ENCODE measurements at regions not wholly inside any gene's neighbourhood (a gene's known extent, or its start where the extent isn't known, plus 50 kb on each side); places are given as distances from the start of the nearest gene placed in this dataset.

DNA sequence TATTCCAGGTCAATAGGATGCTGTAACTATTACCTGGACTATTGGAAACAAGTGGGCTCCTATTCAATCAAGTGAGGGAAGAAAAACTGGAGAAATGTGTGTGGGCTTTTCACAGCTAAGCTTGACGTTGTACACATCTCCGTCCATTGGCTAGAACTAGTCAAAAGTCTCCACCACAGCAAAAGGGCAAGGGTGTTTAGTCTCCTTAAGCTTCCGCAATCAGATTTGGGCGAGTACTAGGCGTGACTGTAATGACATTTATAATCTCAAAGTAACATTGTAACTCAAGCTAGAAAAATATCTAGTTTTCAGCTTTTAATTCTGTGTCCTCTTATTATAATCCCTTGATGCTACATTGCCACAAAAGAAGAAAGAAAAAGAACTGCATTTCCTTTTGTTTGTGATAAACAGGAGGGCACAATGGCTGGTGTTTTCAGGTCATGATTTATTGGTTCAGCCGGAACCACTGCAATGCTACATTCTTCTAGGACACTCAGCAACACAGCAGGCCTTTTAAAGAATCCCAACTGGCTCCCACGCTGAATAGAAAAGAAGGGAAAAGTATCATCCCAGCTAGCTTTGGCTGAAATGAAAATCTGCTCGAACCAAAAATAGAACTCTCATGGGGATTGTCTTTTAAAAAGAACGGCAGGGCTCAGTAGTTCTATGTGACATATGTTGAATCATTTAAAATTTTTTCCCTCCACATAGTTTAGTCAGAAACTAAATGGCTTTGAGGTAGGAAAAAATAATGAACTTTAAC is 387.7 kb downstream of the BTBD3 start:
- no peak for DNase-seq

DNA sequence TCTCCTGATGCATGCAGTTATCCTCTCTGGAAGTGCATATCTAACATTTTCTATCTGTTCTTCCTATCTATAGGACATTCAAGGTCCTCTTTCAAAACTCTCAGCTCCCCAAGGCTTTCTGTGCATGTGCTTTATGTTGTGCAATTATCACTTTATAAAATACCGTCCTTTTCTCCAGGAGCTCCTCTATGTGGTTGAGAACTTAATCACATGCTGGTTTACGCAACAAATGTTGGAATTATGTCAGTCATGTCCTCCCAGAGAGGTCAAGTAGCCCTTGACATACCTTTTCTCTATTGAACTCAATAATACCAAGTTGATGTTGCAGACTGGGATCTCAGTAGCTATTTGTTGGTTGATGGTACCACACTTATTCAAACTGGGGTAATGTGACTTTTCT is 388.4 kb downstream of the BTBD3 start:
- DNase-seq = peak; percentile 54

DNA sequence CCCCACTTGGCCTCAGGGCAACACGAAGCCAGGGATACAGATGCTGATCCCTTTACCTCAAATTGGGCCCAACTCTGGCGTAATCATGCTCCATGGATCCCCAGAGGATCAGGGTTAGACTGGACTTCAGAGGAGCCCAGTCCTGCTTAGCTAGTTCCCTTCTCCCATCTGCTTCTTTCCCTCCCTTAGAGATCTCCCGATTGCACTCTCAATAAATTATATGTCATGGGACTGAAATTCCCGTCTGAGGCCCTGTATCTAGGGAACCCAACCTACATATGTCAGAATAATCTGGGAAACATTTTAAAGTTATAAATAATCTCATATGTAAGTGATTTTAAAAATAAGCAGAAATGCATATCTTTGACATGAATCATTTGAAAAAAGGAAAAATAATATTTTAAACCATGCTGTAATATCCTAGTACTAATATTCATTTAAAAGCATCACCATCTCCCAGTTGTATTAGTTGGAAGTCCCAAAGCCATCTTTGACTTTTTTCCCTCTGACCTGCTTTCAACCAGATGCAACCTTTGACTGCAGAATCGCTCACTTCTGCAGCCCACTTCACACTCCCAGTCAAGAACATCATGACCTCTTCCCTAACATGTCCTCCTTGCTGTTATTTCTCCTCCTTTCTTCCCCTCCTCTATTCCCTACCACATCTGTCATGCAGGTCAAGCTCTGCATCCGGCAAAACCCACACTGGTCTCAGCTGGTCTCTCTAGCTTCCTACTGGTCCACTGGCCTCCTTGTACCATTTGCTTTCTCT is 393.6 kb downstream of the BTBD3 start:
- DNase-seq = no peak

DNA sequence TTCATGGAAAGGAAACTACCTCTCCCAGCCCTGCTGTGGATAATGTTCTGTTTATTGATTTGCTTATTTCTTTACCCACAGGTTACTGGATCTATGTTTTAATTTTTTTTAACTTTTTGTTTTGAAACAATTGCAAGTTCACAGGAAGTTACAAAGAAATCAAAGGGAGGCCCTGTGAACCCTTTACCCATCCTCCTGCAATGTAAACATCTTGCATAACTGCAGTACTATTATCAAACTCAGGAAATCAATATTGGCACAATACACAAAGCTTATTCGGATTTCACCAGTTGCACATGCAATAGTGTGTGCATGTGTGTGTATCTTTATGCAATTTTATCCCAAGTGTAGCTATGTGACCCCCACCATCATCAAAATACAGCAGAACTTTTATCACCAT is 398.0 kb downstream of the BTBD3 start:
- no peak for DNase-seq

DNA sequence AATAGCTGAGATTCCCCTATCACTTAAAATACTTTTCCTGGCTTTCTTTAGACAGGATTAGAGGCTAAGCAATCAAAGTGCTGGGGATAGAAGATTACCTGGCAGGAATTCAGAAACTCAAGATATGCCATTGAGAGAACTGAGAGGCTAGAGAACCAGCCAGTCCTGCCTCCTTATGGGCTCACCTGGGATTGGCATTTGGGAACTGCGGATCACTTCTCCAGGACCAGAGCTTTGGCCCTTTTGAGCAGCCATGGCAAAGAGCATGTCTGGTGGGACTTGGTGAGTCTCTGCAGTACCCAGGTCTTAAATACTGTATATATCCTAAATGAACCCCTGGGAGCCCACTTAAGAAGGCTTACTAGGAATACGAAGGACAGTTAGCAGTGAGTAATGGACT is 399.1 kb downstream of the BTBD3 start:
- DNase-seq = no peak

DNA sequence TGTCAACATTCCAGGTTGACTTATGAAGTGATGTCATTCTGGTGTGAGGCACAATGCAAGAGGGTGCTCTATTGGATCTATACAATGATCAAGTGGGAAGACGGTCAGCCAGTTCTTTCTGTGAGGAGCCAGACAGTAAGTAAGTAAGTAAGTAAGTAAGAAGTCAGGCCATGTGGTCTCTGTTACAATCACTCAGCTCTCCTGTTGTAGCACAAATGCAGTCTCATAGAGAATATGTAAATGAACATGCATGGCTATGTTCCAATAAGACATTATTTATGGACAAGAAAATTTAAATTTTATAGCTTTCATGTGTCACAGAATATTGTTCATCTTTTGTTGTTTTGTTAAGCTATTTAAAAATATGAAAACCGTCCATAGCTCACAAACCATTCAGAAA is 399.7 kb downstream of the BTBD3 start:
- no peak for DNase-seq

DNA sequence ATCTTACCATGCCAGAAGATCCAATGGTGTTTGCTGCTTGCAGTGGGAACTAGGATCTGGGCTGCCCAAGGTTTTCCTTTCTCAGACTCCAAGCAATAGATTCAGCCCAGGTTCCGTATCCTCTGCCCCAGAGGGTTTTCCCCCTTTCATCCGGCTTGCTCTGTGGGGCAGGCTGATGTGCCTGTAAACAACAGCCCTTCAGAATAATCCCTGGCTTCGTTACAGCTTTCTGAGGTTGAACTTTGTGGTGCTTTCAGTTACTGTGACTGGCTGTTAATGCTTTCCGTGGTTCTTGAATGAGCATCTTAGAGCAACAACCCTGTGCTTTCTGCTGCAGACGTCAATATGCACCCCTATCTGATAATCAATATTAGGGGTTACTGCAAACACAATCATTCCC is 400.4 kb downstream of the BTBD3 start:
- DNase-seq = no peak

DNA sequence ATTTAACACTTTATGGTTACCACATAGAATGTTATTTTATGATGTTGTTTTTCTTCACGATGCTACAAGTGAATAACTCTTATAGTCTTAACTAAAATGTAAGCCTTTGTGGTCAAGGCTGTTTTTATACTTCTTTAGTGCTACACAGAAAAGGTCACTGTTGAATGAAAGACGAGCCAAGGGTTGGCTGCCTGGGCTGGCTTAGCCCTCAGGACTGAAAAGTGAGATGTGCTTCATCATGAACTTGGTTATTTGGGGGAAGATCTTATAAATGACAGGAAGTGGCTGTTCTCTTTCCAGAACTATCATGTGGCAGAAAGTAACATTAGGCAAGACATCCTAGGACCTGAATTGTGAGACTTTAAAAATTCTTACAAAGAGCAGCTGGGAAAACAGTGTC is 404.0 kb downstream of the BTBD3 start:
- no peak for DNase-seq

DNA sequence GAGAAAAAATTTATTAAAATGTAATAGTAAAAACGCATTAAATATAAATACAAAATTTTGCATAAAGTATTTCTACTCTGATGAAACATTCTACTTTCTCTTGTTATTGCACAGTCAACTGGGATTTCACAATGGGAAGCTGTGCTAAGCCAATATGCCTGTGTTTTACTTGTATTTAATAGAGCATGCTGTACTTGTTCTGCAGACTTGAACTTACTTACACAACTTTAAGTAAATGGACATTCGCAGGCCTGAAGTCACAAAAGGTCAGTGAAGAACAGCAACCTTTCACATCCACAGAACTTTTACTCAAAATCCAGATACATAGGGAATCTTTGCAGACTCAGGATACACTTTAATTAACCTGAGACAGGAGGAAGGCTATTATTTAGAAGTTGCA is 409.5 kb downstream of the BTBD3 start:
- DNase-seq = peak; percentile 47 to 63

DNA sequence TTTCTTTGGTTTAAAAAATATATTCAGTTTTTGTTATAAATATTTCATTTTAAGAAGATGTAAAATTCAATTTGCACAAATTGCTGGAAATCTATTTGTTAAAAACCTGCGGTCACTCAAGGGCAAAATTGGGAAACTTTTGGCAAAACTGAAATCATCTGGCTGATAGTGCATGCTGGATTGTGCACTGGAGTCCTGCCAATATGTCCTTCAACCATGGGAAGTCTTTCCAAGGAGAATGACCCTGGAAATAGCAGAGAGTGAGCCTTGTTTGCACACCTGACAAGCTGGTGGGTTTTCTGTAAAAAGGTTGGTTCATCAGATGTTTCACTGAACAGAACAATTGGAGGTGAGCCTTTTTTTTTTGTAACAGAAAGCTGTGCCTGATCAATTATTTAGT is 413.5 kb downstream of the BTBD3 start:
- no peak for DNase-seq

DNA sequence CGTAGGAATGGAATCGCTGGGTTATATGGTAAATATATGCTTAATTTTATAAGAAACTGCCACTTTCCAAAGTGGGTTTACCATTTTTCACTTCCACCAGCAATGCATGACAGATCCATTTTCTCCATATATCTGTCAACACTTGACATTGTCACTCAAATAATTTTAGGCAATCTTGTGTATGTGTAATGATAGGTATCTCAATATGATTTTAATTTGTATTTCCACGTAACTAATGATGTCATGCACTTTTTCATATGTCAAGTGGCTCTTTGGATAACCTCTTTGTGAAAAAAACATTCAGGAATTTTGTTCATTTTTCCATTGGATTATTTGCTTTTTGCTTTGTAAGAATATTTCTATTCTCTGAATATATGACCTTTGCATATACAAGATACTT is 419.9 kb downstream of the BTBD3 start:
- DNase-seq = no peak

DNA sequence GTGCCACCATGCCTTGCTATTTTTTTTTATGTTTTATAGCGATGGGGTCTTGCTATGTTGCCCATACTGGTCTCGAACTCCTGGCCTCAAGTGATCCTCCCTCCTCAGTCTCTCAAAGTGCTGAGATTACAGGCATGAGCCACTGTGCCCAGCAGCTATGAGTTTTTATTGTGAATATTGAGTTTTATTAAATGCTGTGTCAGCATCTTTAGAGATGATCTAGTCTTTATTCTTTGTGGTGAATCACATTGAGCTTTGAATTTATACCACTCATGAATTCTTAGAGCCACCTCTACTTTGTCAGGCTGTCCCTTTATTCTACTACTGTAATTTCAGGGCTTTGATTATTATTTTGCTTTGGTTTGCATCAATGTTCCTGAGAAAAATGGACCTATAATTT is 428.3 kb downstream of the BTBD3 start:
- no peak for DNase-seq

DNA sequence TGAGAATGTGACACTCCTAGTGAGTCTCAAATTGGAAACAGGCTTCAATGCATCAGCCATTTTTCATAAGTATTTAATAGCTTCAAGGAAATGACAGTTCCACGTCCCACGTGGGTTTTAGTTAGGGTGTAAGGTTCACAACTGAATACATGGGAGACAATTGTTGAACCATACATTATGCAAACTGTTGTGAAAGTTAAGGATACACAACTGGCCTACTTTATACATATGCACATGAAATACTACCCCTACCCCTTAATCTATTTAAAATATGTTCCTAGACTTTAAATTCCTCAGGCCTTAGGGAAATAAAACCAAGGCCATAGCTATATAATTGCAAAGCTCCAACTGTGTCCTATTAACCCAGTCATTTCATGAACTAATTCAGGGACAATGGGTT is 436.1 kb downstream of the BTBD3 start:
- DNase-seq = no peak

DNA sequence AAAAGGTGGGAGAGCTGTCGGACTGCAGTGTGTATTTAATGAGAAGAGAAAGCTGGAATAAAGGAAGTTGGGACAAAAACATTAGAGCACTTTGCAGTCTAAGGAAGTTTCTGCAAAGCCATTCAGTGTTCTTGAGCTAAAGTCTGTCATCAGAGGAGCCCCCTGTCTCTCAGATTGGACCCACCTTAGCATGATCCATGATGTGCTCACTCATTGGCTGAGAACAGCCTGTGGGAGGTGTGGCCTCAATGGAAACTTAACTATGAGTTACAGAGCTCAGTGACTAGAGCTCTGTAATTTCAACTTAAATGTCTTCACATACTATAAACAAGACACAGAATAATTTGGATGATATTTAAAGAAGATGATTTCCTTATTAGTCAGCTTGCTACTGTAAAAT is 437.0 kb downstream of the BTBD3 start:
- no peak for DNase-seq

DNA sequence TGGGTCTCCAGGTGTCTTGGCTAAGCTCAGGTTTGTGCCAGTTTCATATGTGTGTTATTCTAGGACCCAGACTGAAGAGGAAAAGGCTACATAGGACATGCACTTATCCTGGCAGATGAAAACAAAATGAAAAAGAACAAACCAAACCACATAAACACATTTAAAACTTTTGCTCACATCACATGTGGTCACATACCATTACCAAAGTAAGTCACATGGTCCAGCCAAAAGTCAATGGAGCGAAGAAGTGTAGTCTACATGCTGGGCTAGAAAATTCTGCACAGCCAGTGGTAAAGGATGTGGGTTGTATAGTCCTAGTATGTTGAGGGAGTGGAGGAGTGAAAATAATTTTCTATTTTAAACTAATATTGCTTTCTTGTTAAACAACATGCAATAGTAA is 437.5 kb downstream of the BTBD3 start:
- DNase-seq = no peak

DNA sequence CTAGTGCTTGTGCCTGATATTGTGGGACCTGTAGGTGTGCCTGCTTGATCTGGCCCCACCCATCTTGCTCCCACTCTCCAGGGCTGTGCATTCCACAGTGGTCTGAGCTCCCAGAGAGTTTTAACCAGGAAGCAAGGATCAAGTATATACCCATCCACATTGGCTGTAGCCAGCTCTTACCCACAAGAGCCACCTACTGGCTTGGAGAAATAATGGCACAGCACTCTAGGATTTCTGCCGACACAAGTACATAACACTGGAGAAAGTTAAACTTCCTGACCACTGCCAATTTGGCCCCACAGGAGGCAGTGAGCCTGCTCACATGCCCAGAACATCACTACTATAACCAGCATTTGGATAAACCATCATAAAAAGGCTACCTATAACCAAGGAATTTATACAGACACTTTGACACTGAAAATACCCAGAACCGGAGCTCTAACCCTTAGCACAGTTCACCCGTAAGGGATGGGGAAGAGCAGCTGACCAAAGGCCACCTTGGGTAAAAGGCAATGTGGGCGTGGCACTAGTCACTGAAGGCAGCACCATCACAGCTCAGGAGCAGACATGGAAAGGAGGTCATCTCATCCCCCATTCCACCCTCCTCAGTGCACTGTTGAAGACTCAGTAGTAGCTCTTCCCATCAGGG is 440.4 kb downstream of the BTBD3 start:
- peak; percentile 24 to 38 for DNase-seq

DNA sequence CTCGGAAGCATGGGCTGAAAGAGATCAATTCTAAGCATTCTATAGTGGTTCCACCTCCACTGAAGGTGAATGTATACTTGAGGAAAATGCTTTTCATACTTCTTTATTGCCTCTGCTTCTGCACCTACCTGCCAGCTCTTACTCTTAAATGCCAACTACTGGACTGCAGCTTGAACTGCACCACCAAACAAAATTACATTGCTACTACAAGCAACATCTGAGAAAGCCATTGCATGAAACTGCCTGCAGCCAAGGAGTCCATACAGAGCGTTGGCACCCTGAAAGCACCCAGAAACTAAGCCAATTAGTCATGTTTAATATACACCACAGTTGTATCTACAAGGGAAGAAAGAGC is 440.9 kb downstream of the BTBD3 start:
- DNase-seq = no peak

DNA sequence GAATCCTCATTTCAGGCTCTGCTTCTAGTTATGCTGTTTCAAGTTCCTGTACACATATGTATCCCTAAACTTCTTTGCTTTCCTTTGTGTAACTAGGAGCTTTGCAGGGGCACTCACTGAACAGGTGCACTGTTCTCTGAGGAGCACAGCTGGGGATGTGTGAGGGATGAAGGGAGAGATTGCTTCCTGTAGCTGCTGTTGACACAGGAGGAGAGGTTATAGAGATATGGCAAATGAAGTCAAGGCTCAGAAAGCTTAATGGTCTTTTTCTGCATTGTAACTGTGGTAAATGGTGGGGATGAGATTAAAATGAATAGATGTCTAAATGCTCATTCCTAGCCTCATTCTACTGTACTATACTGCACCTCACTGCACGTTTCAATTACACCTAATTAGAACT is 454.3 kb downstream of the BTBD3 start:
- no peak for DNase-seq

DNA sequence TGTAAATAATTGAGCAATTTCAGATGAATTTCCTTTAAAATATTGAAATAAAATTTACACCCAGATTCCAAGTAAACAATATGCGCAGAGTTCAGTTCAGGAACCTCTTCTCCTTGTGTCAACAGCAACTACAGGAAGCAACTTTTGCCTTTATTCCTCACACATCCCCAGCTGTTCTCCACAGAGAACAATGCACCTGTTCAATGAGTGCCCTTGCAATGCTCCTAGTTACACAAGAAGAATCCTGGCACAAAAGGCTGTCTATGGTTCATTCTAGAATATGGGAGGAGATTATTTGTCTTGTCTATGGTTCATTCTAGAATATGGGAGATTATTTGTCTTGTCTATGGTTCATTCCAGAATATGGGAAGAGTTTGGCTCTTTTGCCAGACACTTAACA is 454.9 kb downstream of the BTBD3 start:
- no peak for DNase-seq

DNA sequence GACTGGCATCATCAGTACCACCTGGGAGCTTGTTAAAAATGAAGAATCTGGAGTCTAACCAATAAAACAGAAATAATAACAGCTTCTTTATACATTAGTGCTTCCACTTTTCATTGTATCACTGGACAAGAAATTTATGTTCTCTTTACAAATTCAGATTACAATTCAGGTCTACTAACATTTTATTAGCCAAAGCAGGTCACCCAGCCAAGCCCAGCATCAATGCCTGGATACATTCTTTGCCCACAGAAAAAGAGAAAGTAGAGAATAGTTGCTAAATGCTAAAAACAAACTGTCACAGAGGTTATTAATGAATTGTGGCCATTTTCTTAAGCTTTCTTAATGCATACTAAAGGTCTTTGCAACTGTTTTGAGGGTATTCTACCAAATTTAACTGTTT is 458.3 kb downstream of the BTBD3 start:
- no peak for DNase-seq

DNA sequence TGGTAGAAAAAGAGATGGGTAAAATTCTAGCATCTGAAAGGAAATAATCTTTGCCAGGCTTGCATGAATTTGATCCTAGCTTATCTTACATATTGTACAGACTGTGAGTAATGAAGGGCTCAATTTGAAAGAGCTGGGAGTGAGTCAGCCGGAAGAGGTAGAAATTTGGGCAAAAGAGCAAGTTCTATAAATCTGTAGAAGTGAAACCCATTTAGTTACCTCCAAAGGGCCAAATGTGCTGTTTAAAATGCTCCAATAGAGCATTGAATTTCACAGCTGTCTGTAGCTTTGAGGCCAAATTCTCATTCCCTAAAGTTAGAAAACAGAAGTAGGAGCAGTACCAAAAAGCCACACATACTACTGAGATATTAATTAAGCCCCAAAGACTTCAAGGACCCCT is 466.1 kb downstream of the BTBD3 start:
- no peak for DNase-seq

DNA sequence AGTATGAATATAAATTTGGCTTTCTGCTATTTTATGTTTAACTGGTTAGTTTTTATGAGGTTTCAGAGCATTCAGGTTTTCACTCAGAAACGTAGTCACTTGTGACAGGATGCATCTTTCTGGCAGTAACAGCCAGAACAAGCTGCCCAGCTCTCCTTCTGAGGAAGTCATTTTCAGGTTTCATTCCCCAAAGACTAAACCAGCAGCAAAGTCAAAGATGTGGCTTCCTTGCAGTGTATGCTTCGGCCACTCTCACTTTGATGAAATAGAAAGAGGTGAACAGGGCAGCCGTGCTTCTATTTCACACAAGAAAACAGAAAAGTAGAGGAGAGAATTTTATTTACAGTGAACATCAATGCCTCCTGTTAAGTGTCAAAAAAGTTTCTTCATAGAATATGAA is 469.1 kb downstream of the BTBD3 start:
- DNase-seq = no peak

DNA sequence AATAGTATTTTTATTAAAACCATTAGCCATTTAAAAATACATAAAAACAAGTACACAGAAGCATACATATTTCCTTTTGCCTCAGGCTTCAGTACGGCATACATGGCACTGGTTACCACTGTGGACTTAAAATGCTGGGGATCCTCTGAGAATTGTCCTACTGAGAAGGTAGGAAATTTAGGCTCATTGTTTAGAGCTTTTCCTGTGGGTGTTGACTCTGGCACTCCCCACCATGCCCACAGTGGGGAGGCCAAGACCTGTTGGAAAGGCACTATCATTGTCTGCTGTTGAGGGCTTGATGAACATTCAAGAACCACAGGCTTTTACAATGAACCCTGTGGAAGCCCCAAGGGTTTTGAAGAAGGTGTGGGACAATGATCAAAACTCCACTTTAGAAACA is 473.4 kb downstream of the BTBD3 start:
- DNase-seq = no peak

DNA sequence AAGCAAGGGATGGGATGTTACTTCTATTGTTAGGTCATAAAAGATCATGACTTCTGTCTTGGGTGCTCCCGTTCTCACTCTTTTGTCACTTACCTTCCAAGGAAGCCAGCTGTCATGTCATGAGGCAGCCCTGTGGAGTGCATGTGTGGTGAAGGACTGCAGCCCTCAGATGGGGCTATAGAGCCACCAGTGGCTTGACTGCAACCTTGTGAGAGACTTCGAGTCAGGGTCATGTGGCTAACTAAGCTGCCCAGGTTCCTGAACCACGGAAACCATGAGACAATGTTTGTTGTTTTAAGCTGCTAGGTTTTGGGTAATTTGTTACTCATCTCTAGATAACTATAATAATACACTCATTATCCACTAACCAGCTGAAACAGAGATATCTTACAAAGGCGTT is 477.1 kb downstream of the BTBD3 start:
- DNase-seq = no peak

All from AML-193 (cell line).